ENCODE measurements at regions not wholly inside any gene's neighbourhood (a gene's known extent, or its start where the extent isn't known, plus 50 kb on each side); places are given as distances from the start of the nearest gene placed in this dataset.

DNA sequence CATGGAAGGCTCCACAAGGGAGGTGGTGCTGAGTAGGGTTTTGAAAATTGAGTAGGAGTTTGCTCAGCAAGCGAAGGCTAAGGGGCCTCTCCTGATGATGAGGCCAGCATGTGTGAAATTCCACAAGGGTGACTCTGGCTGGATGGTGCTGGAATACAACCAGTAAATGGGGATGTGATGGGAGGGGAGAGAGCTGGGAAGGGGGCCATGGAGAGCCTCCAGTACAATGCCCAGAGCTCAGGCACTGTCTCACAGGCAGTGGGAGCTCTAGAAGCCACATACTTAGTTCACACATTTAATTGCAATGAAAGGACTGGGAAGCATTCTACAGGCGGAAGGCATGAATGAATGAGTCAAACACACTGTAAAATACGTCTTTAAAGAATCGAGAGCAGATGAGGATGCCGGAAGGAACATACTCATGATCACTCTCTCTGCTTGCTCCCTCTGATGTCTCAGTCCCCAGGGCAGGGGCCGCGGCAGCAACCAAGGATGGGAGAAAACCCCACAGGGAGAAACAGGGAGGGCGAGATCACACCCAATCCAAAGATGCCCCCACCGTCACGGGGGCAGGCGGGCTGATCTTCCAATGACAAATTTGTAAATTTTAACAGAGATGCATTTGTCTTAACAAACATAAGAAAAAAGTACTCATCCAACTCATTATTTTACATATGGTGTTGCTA is 261.0 kb downstream of the NSG2 start:
- Mint-ChIP-seq H3K4me1 (ENCODE audit: low read depth in 2 of 2) (peaks cover 0 to 4% of the 10 kb centered on the region in 2 donors), H3K27me3 (peaks cover 11 to 54% of the 10 kb centered on the region in 2 donors), H3K27ac (no peak overlapping the region), H3K9me3 (peaks cover 0 to 2% of the 10 kb centered on the region in 2 donors), H3K4me3 (no peak overlapping the region), H3K36me3 (ENCODE audit: insufficient read depth) (no peaks in the 10 kb centered on the region)
- no peak for DNase-seq
- ATAC-seq (replicated peaks), result no peak

- Mint-ChIP-seq H3K4me3 (no peak overlapping the region), H3K27me3 (peaks cover 11 to 53% of the 10 kb centered on the region in 2 donors), H3K4me1 (ENCODE audit: low read depth in 2 of 2) (peaks cover 0 to 4% of the 10 kb centered on the region in 2 donors), H3K9me3 (peaks cover 0 to 2% of the 10 kb centered on the region in 2 donors), H3K27ac (no peak overlapping the region), H3K36me3 (ENCODE audit: insufficient read depth) (no peaks in the 10 kb centered on the region)
- no peak for DNase-seq
- no peak for ATAC-seq (replicated peaks)
Observed at GRCh38 chr5:174307031-174307408, 261.5 kb downstream of the NSG2 start.

DNA sequence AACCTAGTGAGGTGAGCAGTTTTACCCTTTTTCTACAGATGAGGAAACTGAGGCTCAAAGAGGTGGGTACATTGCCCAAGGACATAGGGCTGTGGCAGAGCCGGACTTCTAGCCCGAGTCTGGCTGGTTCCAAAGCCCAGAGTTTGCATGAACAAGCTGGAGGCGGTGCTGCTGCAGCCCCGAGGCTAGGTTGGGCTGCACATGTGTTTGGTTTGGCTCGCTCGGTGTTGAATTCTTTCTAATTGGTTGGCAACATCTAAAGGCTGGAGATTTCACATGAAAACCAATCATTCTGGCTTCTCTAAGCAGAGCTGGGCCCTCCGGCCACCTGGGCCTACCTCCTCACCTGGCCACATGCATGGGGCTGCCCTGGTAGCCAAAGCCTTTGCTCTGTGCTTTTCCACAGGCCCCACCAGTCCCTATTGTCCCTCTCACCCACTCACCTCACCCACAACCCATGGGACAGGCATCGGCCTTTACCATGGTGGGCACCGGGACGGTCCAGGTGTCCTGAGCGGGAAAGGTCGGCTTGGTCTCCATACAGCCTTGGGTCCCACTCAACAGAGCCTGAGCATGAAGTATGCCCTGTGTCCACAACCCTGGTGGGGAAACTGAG is 262.3 kb downstream of the NSG2 start:
- H3K4me1 Mint-ChIP-seq (ENCODE audit: low read depth in 2 of 2), result peaks cover 0 to 6% of the 10 kb centered on the region in 2 donors
- no peak for ATAC-seq (replicated peaks)

DNA sequence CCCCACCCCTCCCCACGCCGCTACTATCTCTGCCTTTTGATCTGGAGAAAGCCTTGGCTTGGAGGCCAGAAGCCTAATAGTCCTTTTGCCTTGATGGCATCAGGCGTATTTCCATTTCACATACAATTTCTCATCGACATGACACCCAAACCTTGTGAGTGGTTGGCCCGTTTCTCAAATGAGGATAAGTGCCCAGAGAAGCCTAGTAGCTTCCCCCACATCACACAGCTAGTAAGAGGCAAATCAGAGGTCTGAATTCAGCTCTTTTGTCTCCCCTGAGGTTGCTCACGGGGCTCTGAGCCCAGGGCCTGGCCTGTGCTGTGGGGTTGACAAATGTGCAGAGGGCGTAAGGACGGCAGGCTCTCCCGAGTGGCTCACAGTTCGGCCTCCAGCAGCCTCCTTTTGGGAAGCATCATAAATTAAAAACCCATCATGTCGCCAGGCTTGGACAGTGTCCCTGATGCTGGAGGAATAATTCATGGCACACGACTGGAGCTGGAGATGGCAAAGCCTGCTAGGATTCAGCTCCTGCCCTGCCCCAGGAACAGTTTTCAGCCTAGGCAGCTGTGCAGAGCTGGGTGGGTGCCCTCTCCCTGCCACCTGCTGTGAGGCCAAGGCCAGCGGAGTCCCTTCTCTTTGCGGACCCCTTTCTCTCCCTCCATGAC is 263.8 kb downstream of the NSG2 start:
- Mint-ChIP-seq H3K4me3 (no peak overlapping the region), H3K27me3 (peaks cover 27 to 50% of the 10 kb centered on the region in 2 donors), H3K27ac (no peak overlapping the region), H3K4me1 (ENCODE audit: low read depth in 2 of 2) (peaks cover 0 to 6% of the 10 kb centered on the region in 2 donors), H3K9me3 (peaks cover 0 to 2% of the 10 kb centered on the region in 2 donors), H3K36me3 (ENCODE audit: insufficient read depth) (no peaks in the 10 kb centered on the region)
- ATAC-seq (replicated peaks) (no peak), DNase-seq (no peak)

More for the DNA sequence above, 262.3 kb downstream of the NSG2 start:
- Mint-ChIP-seq H3K27ac (no peak overlapping the region), H3K36me3 (ENCODE audit: insufficient read depth) (no peaks in the 10 kb centered on the region), H3K4me3 (no peak overlapping the region), H3K9me3 (peaks cover 0 to 2% of the 10 kb centered on the region in 2 donors), H3K27me3 (peaks cover 15 to 51% of the 10 kb centered on the region in 2 donors)
- DNase-seq, result no peak

DNA sequence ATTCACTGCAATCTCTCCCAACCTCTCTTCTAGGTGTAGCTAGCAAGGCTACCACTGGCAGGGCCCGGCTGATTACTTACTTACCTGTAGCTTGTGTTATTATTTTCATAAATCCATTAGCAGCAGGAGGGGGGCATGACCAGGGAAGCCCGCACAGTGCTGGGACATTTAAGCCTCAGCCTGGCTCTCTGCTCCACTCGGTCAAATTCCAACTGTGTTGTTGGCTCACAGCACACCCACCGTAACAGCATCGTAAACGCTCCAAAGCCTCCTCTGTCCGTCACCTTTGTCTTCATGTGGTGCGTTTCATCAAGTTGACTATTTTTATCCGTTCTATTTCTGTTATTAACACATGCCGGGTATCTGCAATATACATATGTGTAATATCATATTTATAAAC is 264.7 kb downstream of the NSG2 start:
- no peaks in the 10 kb centered on the region for H3K36me3 Mint-ChIP-seq (ENCODE audit: insufficient read depth)
- peaks cover 35 to 58% of the 10 kb centered on the region in 2 donors for H3K27me3 Mint-ChIP-seq
- ATAC-seq (replicated peaks) (no peak), DNase-seq (no peak)
- H3K4me3 Mint-ChIP-seq, result no peak overlapping the region
- H3K4me1 Mint-ChIP-seq (ENCODE audit: low read depth in 2 of 2), result peaks cover 0 to 6% of the 10 kb centered on the region in 2 donors
- H3K27ac Mint-ChIP-seq, result no peak overlapping the region
- H3K9me3 Mint-ChIP-seq, result peaks cover 0 to 2% of the 10 kb centered on the region in 2 donors

- Mint-ChIP-seq H3K27ac (no peak overlapping the region), H3K27me3 (peaks cover 38 to 58% of the 10 kb centered on the region in 2 donors), H3K4me3 (peak overlapping the region; percentile 23 to 25)
Observed at GRCh38 chr5:174310706-174311105, 265.2 kb downstream of the NSG2 start.

GRCh38 chr5:174311121-174311520 is 265.6 kb downstream of the NSG2 start:
- Mint-ChIP-seq H3K4me1 (ENCODE audit: low read depth in 2 of 2) (peaks cover 0 to 6% of the 10 kb centered on the region in 2 donors), H3K9me3 (peaks cover 0 to 2% of the 10 kb centered on the region in 2 donors), H3K27me3 (peaks cover 38 to 60% of the 10 kb centered on the region in 2 donors), H3K4me3 (peak overlapping the region; percentile 23 to 25), H3K36me3 (ENCODE audit: insufficient read depth) (no peaks in the 10 kb centered on the region), H3K27ac (no peak overlapping the region)
- DNase-seq (no peak), ATAC-seq (replicated peaks) (no peak)

More at GRCh38 chr5:174310706-174311105, 265.2 kb downstream of the NSG2 start:
- H3K36me3 Mint-ChIP-seq (ENCODE audit: insufficient read depth), result no peaks in the 10 kb centered on the region
- DNase-seq (no peak), ATAC-seq (replicated peaks) (no peak)
- H3K9me3 Mint-ChIP-seq, result peaks cover 0 to 2% of the 10 kb centered on the region in 2 donors
- H3K4me1 Mint-ChIP-seq (ENCODE audit: low read depth in 2 of 2), result peaks cover 0 to 6% of the 10 kb centered on the region in 2 donors

DNA sequence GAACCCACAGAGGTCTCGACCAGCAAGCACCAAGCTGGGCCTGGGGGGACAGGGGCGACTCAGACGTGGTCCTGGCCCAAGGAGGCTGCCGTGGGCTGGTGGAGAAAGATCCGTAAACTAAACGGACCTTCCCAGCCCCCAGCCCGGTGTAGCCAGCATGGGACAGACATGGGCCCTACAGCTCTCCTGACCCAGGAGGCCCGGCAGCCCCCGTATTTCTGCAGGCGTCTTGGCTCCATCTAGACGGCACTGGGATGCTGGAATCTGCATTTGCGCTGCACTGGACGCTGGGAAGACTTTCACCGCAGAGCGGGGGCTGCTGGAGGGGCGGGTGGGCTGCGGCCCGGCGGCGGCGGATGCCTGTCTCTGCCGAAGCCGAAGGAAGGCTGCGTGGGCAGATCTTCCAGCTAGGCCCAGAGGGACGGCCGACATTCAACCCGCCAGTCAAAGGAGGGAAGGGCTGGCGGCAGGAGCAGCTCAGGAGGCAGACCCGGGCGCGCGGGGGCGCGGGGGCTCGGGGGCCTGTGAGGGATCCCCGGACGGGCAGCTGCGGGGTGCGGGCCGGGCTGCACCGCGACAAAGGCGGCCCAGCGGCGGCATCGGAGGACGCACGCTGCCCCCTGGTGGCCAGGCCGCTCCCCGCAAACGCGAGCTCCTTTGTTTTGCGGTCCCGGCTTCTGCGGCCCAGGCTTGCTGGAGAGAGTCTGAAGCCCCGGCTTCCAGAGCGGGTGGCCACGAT is 266.2 kb downstream of the NSG2 start:
- Mint-ChIP-seq H3K36me3 (ENCODE audit: insufficient read depth) (no peaks in the 10 kb centered on the region), H3K9me3 (no peaks in the 10 kb centered on the region), H3K4me1 (ENCODE audit: low read depth in 2 of 2) (peaks cover 0 to 6% of the 10 kb centered on the region in 2 donors), H3K27me3 (peaks cover 38 to 66% of the 10 kb centered on the region in 2 donors), H3K4me3 (peak overlapping the region in 1 of 2 donors; percentile 38), H3K27ac (no peak overlapping the region)
- DNase-seq (peak in 1 of 3 experiments; percentile 4), ATAC-seq (replicated peaks) (no peak)

DNA sequence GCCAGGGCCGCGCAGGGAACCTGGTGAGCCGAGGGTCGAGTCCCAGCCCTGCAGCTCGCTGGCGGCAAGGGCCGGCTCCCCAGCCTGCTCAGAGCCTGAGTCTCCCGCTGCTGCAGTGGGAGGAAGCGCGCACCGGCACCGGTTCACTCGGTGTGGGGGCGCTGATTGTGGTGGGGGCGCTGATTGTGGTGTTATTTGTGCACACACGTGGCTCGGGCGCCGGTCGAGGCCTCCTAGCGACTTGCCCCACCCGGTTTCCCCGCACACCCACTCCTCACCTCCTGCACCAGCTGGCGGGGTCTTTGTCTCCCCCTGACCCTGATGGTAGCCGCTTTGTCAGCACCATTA is 266.7 kb downstream of the NSG2 start:
- Mint-ChIP-seq H3K36me3 (ENCODE audit: insufficient read depth) (no peaks in the 10 kb centered on the region), H3K4me3 (no peak overlapping the region), H3K9me3 (no peaks in the 10 kb centered on the region), H3K4me1 (ENCODE audit: low read depth in 2 of 2) (peaks cover 0 to 6% of the 10 kb centered on the region in 2 donors), H3K27me3 (peaks cover 38 to 69% of the 10 kb centered on the region in 2 donors), H3K27ac (no peak overlapping the region)
- ATAC-seq (replicated peaks), result no peak
- DNase-seq, result no peak

- DNase-seq (no peak), ATAC-seq (replicated peaks) (no peak)
- Mint-ChIP-seq H3K4me3 (peak overlapping the region in 1 of 2 donors; percentile 24), H3K4me1 (ENCODE audit: low read depth in 2 of 2) (peaks cover 0 to 6% of the 10 kb centered on the region in 2 donors), H3K9me3 (no peaks in the 10 kb centered on the region), H3K27me3 (peaks cover 38 to 69% of the 10 kb centered on the region in 2 donors), H3K36me3 (ENCODE audit: insufficient read depth) (no peaks in the 10 kb centered on the region), H3K27ac (no peak overlapping the region)
Observed at GRCh38 chr5:174312641-174313040, 267.1 kb downstream of the NSG2 start.

GRCh38 chr5:174313615-174314014 is 268.1 kb downstream of the NSG2 start:
- DNase-seq (no peak), ATAC-seq (replicated peaks) (no peak)
- Mint-ChIP-seq H3K9me3 (no peaks in the 10 kb centered on the region), H3K4me3 (no peak overlapping the region), H3K4me1 (ENCODE audit: low read depth in 2 of 2) (peaks cover 0 to 6% of the 10 kb centered on the region in 2 donors), H3K27ac (no peak overlapping the region), H3K36me3 (ENCODE audit: insufficient read depth) (no peaks in the 10 kb centered on the region), H3K27me3 (peaks cover 38 to 69% of the 10 kb centered on the region in 2 donors)

DNA sequence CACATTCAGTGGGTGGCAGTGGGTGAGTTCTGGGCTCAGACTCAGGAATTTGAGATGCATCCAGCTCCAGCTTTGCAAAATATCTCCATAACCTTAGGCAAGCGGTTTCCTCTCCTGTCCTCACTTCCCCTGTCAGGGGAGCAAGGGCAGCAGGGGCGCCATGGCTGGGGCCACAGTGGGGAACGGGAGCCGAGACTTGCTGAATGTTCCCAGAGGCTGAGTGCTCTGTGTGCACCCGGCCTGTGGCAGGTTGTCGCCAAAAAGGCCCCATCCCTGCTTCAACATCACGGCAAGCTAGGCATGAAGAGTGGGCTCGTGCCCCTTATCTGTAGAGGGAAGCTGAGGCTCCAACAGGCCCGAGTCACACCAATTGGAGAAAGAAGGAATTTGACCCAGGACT is 268.8 kb downstream of the NSG2 start:
- DNase-seq (no peak), ATAC-seq (replicated peaks) (no peak)
- no peak overlapping the region for H3K4me3 Mint-ChIP-seq
- H3K9me3 Mint-ChIP-seq, result no peaks in the 10 kb centered on the region
- no peak overlapping the region for H3K27ac Mint-ChIP-seq
- peaks cover 38 to 62% of the 10 kb centered on the region in 2 donors for H3K27me3 Mint-ChIP-seq
- no peaks in the 10 kb centered on the region for H3K36me3 Mint-ChIP-seq (ENCODE audit: insufficient read depth)
- H3K4me1 Mint-ChIP-seq (ENCODE audit: low read depth in 2 of 2), result peaks cover 0 to 6% of the 10 kb centered on the region in 2 donors

DNA sequence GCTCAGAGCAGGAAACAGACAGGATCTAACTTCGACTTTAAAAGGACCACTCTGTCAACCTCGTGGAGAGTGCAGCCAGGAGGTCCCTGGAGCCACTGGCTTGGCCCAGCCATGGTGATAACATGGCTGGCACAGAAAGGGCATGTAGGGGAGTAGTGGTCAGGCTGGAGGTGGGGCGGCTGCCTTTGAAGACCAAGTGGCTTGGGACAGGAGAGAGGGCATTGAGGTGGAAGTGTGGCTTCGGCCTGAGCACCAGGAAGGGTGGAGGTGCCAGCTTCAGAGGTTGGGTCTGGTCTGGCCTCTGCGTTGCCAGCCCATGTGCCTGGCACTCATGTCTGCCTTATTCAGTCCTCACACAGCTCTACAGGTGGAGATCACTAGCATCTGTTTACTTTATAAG is 270.0 kb downstream of the NSG2 start:
- H3K4me3 Mint-ChIP-seq, result no peak overlapping the region
- H3K36me3 Mint-ChIP-seq (ENCODE audit: insufficient read depth), result no peaks in the 10 kb centered on the region
- H3K9me3 Mint-ChIP-seq, result no peaks in the 10 kb centered on the region
- H3K4me1 Mint-ChIP-seq (ENCODE audit: low read depth in 2 of 2), result peaks cover 0 to 6% of the 10 kb centered on the region in 2 donors
- no peak overlapping the region for H3K27ac Mint-ChIP-seq
- DNase-seq (no peak), ATAC-seq (replicated peaks) (no peak)
- peaks cover 36 to 52% of the 10 kb centered on the region in 2 donors for H3K27me3 Mint-ChIP-seq
